DOHH2 (cell line): ENCODE measurements at regions not wholly inside any gene's neighbourhood (a gene's known extent, or its start where the extent isn't known, plus 50 kb on each side); places are given as distances from the start of the nearest gene placed in this dataset.

ENCODE experiments used
- H3F3A ChIP-seq: fragments of 200-600 bp; sonication (generic), shearing (Covaris generic); 2 replicates; pipeline ENCODE4 v1.6.0; 2016; ENCODE audit warnings: antibody characterized with exemption, mild to moderate bottlenecking; ENCODE audit not compliant: control insufficient read depth, insufficient read depth
- H3K27ac ChIP-seq: fragments of 200-600 bp; sonication (generic); 2 replicates; pipeline ENCODE4 v1.5.1; 2014; ENCODE audit warnings: low read depth, mild to moderate bottlenecking, low read length, moderate library complexity
- H3K27me3 ChIP-seq: fragments of 200-600 bp; sonication (generic); 2 replicates; pipeline ENCODE4 v1.6.1; 2014; ENCODE audit warnings: mild to moderate bottlenecking, low read length, mixed read lengths; ENCODE audit not compliant: control insufficient read depth
- H3K36me3 ChIP-seq: fragments of 200-600 bp; sonication (generic); 2 replicates; pipeline ENCODE4 v1.6.1; 2014; ENCODE audit warnings: mild to moderate bottlenecking, low read length, moderate library complexity, mixed read lengths; ENCODE audit not compliant: control insufficient read depth
- H3K4me1 ChIP-seq: fragments of 200-600 bp; sonication (generic); 2 replicates; pipeline ENCODE4 v1.6.1; 2014; ENCODE audit warnings: mild to moderate bottlenecking, low read length, mixed read lengths; ENCODE audit not compliant: control insufficient read depth
- H3K4me2 ChIP-seq: fragments of 200-600 bp; sonication (generic); 2 replicates; pipeline ENCODE4 v1.6.0; 2014; ENCODE audit warnings: mild to moderate bottlenecking, low read length, moderate library complexity
- H3K4me3 ChIP-seq: fragments of 200-600 bp; sonication (generic); 2 replicates; pipeline ENCODE4 v1.5.1; 2014; ENCODE audit warnings: mild to moderate bottlenecking, low read length, mixed read lengths
- H3K79me2 ChIP-seq: fragments of 200-600 bp; sonication (generic); 2 replicates; pipeline ENCODE4 v1.6.1; 2014; ENCODE audit warnings: mild to moderate bottlenecking, low read length, mixed read lengths; ENCODE audit not compliant: control insufficient read depth
- H3K9me2 ChIP-seq: fragments of 200-600 bp; sonication (generic); replicated peaks from 2 replicates; pipeline ENCODE4 v1.6.1; 2014; ENCODE audit warnings: mild to moderate bottlenecking, low read length, mixed read lengths; ENCODE audit not compliant: control insufficient read depth
- H3K9me3 ChIP-seq: fragments of 200-600 bp; sonication (generic); 2 replicates; pipeline ENCODE4 v1.6.1; 2014; ENCODE audit warnings: antibody characterized with exemption, low read length, mixed read lengths; ENCODE audit not compliant: control insufficient read depth, insufficient read depth
- H4K20me1 ChIP-seq: fragments of 200-600 bp; sonication (generic); 2 replicates; pipeline ENCODE4 v1.6.0; 2014; ENCODE audit warnings: low read depth, mild to moderate bottlenecking, antibody characterized with exemption, low read length, moderate library complexity; ENCODE audit not compliant: control insufficient read depth, insufficient read depth
- EZH2phosphoT487 ChIP-seq: fragments of 200-600 bp; sonication (generic); IDR thresholded peaks from 2 replicates; pipeline ENCODE4 v1.6.1; 2017; ENCODE audit warnings: borderline replicate concordance, mild to moderate bottlenecking, antibody characterized with exemption, low read length, moderate library complexity, mixed read lengths
- TF ChIP-seq, protein P1 (sequence below): fragments of 200-600 bp; sonication (generic); IDR thresholded peaks from one replicate; pipeline ENCODE4 v1.5.1; 2014; ENCODE audit warnings: antibody characterized with exemption, mild to moderate bottlenecking, low read depth, low read length; ENCODE audit not compliant: poor library complexity, severe bottlenecking

GRCh38 chr6:155830531-155830930, 374.9 kb upstream of the NOX3 start:
- Histone ChIP-seq H4K20me1 (no peaks in the 10 kb centered on the region), H3K9me2 (no peaks in the 10 kb centered on the region; the same call in 1 of the 2 replicates), H3K27ac (no peak overlapping the region), H3K36me3 (no peaks in the 10 kb centered on the region), H3K79me2 (no peaks in the 10 kb centered on the region), H3K4me1 (no peaks in the 10 kb centered on the region), H3F3A (no peaks in the 10 kb centered on the region), H3K4me2 (no peak overlapping the region), H3K27me3 (no peaks in the 10 kb centered on the region), H3K9me3 (no peaks in the 10 kb centered on the region), H3K4me3 (no peak overlapping the region)
- TF ChIP-seq, protein P1, sequence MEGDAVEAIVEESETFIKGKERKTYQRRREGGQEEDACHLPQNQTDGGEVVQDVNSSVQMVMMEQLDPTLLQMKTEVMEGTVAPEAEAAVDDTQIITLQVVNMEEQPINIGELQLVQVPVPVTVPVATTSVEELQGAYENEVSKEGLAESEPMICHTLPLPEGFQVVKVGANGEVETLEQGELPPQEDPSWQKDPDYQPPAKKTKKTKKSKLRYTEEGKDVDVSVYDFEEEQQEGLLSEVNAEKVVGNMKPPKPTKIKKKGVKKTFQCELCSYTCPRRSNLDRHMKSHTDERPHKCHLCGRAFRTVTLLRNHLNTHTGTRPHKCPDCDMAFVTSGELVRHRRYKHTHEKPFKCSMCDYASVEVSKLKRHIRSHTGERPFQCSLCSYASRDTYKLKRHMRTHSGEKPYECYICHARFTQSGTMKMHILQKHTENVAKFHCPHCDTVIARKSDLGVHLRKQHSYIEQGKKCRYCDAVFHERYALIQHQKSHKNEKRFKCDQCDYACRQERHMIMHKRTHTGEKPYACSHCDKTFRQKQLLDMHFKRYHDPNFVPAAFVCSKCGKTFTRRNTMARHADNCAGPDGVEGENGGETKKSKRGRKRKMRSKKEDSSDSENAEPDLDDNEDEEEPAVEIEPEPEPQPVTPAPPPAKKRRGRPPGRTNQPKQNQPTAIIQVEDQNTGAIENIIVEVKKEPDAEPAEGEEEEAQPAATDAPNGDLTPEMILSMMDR = no peak
- TF ChIP-seq EZH2phosphoT487 = no peak

- H3F3A ChIP-seq = no peaks in the 10 kb centered on the region
- no peak overlapping the region for H3K27ac ChIP-seq
- H3K4me1 ChIP-seq = no peaks in the 10 kb centered on the region
- H3K9me3 ChIP-seq = no peaks in the 10 kb centered on the region
- TF ChIP-seq, protein P1 = no peak
- no peak for TF ChIP-seq EZH2phosphoT487
- H4K20me1 ChIP-seq = no peaks in the 10 kb centered on the region
- no peak overlapping the region for H3K4me3 ChIP-seq
- H3K4me2 ChIP-seq = no peak overlapping the region
- H3K79me2 ChIP-seq = no peaks in the 10 kb centered on the region
- H3K27me3 ChIP-seq = no peaks in the 10 kb centered on the region
- no peaks in the 10 kb centered on the region; the same call in 1 of the 2 replicates for H3K9me2 ChIP-seq
- H3K36me3 ChIP-seq = no peaks in the 10 kb centered on the region
These were observed 374.0 kb upstream of the NOX3 start for GRCh38 chr6:155829646-155830045.

DNA sequence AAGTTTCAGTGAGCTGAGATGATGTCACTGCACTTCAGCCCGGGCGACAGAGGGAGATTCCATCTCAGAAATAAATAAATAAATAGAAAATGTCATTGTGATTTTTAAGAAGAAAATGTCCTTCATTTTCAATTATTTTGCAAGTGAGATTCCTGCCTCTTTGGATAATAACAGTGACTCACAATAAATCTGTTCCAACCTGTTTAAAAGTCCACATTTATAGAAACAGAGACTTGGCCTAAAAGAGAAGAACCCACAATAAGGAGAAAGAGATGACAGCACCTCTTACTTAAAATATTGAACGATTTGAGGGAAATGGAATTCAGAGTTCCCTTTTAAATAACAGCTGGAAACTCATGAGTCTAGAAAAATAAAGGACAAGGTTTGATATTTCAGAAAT, 373.4 kb upstream of the NOX3 start:
- no peaks in the 10 kb centered on the region for H4K20me1 ChIP-seq
- no peak for TF ChIP-seq EZH2phosphoT487
- TF ChIP-seq, protein P1 = no peak
- H3F3A ChIP-seq = no peaks in the 10 kb centered on the region
- H3K36me3 ChIP-seq = no peaks in the 10 kb centered on the region
- H3K9me2 ChIP-seq = no peaks in the 10 kb centered on the region; the same call in 1 of the 2 replicates
- H3K27me3 ChIP-seq = no peaks in the 10 kb centered on the region
- no peaks in the 10 kb centered on the region for H3K79me2 ChIP-seq
- no peak overlapping the region for H3K27ac ChIP-seq
- H3K4me1 ChIP-seq = no peaks in the 10 kb centered on the region
- H3K4me3 ChIP-seq = no peak overlapping the region
- no peaks in the 10 kb centered on the region for H3K9me3 ChIP-seq
- H3K4me2 ChIP-seq = no peak overlapping the region
